HS-5 (cell line): ENCODE measurements at regions not wholly inside any gene's neighbourhood (a gene's known extent, or its start where the extent isn't known, plus 50 kb on each side); places are given as distances from the start of the nearest gene placed in this dataset.

Experiments used
- DNase-seq: peaks from one replicate; pipeline ENCODE4 v3.0.0-alpha.2; 2012; ENCODE audit warnings: low read depth

GRCh38 chr13:73212482-73212881, 153.7 kb downstream of the KLF5 start:
- DNase-seq: no peak

- no peak for DNase-seq
Measured at GRCh38 chr13:73210218-73210883, 151.5 kb downstream of the KLF5 start.

GRCh38 chr13:73204952-73205351, 146.1 kb downstream of the KLF5 start:
- no peak for DNase-seq

- DNase-seq: no peak
Measured at GRCh38 chr13:73201626-73202025, 142.8 kb downstream of the KLF5 start.

DNA sequence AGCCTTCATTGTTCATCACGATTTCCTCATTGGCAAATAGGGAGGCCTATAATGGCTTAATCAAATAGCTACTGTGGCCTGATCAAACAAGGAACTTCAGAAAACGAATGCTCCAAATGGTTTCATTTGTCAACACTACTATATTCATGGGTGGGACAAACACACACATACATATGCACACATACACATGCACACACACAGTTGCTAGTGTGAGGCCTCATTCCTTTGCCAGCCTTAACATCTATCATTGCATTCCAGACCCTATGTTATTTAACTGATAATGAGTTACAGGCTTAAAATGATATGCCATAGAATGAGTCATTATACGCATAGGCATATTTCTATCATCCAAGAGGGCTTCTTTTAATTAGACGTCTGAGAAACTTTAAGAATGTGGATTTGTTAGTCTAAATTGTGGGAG, 140.2 kb downstream of the KLF5 start:
- DNase-seq: no peak

DNA sequence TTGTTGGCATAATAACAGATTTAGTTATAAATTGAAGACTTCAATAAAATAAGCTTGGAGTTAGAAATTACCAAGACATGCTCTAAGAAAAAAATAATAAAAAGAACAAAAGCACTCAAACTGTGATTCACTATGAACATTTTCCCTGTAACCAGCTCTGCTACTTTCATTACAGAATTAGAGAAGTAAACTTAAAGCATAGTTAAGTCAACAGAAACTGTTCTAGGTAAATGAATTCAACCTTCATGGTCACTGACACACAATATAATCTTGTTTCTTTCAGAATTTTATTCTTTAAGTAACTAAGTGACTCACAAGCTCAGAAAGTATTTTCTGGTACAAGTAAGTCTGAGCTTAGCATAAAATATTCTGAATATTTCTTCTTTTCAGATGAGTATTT, 136.3 kb downstream of the KLF5 start:
- no peak for DNase-seq

- DNase-seq: no peak
Measured at GRCh38 chr13:73194310-73194709, 135.5 kb downstream of the KLF5 start.

GRCh38 chr13:73193554-73193953, 134.7 kb downstream of the KLF5 start:
- no peak for DNase-seq

- DNase-seq: no peak
Measured at GRCh38 chr13:73190477-73190876, 131.7 kb downstream of the KLF5 start.

- no peak for DNase-seq
Measured at GRCh38 chr13:73189776-73190175, 131.0 kb downstream of the KLF5 start.

- DNase-seq: no peak
Measured at GRCh38 chr13:73189362-73189761, 130.6 kb downstream of the KLF5 start.

- no peak for DNase-seq
Measured at GRCh38 chr13:73187106-73187505, 128.3 kb downstream of the KLF5 start.

GRCh38 chr13:73179650-73180274, 121.0 kb downstream of the KLF5 start:
- no peak for DNase-seq

- DNase-seq: no peak
Measured at GRCh38 chr13:73177916-73178565, 119.2 kb downstream of the KLF5 start.

GRCh38 chr13:73177017-73177416, 118.2 kb downstream of the KLF5 start:
- DNase-seq: no peak

GRCh38 chr13:73174521-73175010, 115.8 kb downstream of the KLF5 start:
- no peak for DNase-seq

GRCh38 chr13:73173279-73173811, 114.5 kb downstream of the KLF5 start:
- DNase-seq: no peak

- no peak for DNase-seq
Measured at GRCh38 chr13:73171926-73172325, 113.1 kb downstream of the KLF5 start.

GRCh38 chr13:73171271-73171682, 112.5 kb downstream of the KLF5 start:
- no peak for DNase-seq

- no peak for DNase-seq
Measured at GRCh38 chr13:73169971-73170370, 111.2 kb downstream of the KLF5 start.

- DNase-seq: no peak
Measured at GRCh38 chr13:73168953-73169401, 110.2 kb downstream of the KLF5 start.

- DNase-seq: no peak
Measured at GRCh38 chr13:73168226-73168952, 109.6 kb downstream of the KLF5 start.
